Stimulated activated naive CD8-positive, alpha-beta T cell treated with anti-CD3 and anti-CD28 coated beads, Interleukin-15, amount 100 ng/mL, for 72 hours (primary cell): ENCODE measurements at regions not wholly inside any gene's neighbourhood (a gene's known extent, or its start where the extent isn't known, plus 50 kb on each side); places are given as distances from the start of the nearest gene placed in this dataset.
"Not testable (repeated sequence)": the region's sequence is repeated elsewhere in the genome, so short reads cannot be mapped to it uniquely, and the experiment has no call there.

ENCODE experiments used
- ATAC-seq: fragments of 150-1000 bp; cut with Tn5 transposase; 2 replicates; pipeline ENCODE4 v1.10.0; 2021; ENCODE audit warnings: mild to moderate bottlenecking, moderate library complexity
- DNase-seq, 2 donors: peaks; one replicate each; pipeline ENCODE4 v3.0.0; 2021 to 2022
- H3K27ac Mint-ChIP-seq, 2 donors: one replicate each; pipeline ENCODE4 v1.8.0; 2022; ENCODE audit warnings: mild to moderate bottlenecking in 2 of 2, mixed read lengths in 2 of 2, moderate library complexity in 2 of 2
- H3K27me3 Mint-ChIP-seq: one replicate; pipeline ENCODE4 v1.8.0; 2022; ENCODE audit warnings: mixed read lengths
- H3K4me1 Mint-ChIP-seq: one replicate; pipeline ENCODE4 v1.8.0; 2022; ENCODE audit warnings: mild to moderate bottlenecking, mixed read lengths
- H3K4me3 Mint-ChIP-seq, 2 donors: one replicate each; pipeline ENCODE4 v1.8.0; 2022; ENCODE audit warnings: mild to moderate bottlenecking in 2 of 2, mixed read lengths in 2 of 2, moderate library complexity in 1 of 2
- H3K9me3 Mint-ChIP-seq, 2 donors: one replicate each; pipeline ENCODE4 v1.8.0; 2022; ENCODE audit warnings: mixed read lengths in 2 of 2

DNA sequence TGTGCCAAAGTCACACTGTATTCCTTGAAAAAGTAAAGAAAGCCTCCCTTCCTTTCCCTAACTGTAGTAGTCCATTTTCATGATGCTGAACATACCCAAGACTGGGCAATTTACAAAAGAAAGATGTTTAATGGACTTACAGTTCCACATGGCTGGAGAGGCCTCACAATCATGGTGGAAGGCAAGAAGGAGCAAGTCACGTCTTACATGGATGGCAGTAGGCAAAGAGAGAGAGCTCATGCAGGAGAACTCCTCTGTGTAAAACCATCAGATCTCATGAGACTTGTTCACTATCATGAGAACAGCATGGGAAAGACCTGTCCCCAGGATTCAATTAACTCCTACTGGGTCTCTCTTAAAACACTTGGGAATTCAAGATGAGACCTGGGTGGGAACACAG lies 222.5 kb upstream of the NT5E start:
- H3K4me3 Mint-ChIP-seq, DNase-seq, H3K4me1 Mint-ChIP-seq, ATAC-seq, H3K27me3 Mint-ChIP-seq, H3K27ac Mint-ChIP-seq: not testable (repeated sequence)
- peaks cover 42 to 46% of the 10 kb centered on the region in 2 donors for H3K9me3 Mint-ChIP-seq

DNA sequence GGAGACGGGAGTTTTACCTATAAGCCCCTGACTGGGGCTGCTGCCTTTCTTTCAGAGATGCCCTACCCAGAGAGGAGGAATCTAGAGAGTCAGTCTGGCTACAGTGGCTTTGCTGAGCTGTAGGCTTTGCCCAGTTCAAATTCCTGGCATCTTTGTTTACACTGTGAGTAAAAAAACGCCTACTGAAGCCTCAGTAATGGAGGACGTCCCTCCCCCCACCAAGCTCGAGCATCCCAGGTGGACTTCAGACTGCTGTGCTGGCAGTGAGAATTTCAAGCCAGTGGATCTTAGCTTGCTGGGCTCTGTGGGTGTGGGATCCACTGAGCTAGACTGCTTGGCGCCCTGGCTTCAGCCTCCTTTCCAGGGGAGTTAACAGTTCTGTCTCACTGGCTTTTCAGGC lies 237.1 kb upstream of the NT5E start:
- not testable (repeated sequence) for H3K27ac Mint-ChIP-seq, H3K27me3 Mint-ChIP-seq, H3K4me1 Mint-ChIP-seq, ATAC-seq, DNase-seq, H3K4me3 Mint-ChIP-seq
- peaks cover 17 to 52% of the 10 kb centered on the region in 2 donors for H3K9me3 Mint-ChIP-seq

DNA sequence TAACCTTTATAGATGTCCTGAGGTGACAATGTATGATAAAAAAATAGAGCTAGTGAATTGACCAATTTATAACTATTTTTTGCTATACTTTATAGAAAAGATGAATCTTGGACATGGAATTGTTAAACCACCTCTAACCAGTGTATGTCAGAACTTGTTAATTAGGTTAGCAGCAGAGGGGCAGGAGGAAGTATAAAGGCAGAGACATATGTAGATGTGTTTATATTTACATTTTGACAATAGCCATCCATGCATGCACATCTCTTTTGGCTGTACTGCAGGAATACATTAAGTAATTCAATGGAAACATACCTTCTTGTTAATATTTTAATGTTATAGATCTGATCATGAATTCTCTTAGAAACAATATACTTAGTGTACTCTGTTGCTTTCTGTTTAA lies 254.6 kb upstream of the NT5E start:
- Mint-ChIP-seq H3K27me3 (no peaks in the 10 kb centered on the region), H3K4me3 (no peak overlapping the region), H3K9me3 (peaks cover 5 to 12% of the 10 kb centered on the region in 2 donors), H3K27ac (no peak overlapping the region), H3K4me1 (no peaks in the 10 kb centered on the region)
- ATAC-seq (no peak), DNase-seq (no peak)

DNA sequence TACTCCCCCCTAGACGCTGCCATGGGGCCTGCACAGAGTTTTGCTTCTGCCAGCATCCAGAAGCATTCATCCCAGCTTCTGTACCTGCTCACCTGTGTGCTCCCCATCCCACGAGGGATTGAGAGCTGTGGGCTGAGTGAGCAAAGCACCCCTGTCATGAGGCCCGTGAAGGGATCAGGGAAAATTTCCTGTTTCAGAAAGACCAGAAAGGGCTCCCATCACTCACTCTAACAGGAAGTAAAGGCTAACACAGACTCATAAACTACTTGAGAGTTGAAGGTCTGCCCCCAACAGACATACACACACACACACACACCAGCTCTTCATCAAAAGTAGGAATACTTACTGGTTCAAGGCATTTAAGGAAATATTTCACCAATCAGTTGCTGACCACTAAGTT lies 256.5 kb upstream of the NT5E start:
- H3K27me3 Mint-ChIP-seq, result no peaks in the 10 kb centered on the region
- no peak overlapping the region for H3K4me3 Mint-ChIP-seq
- peaks cover 5 to 18% of the 10 kb centered on the region in 2 donors for H3K9me3 Mint-ChIP-seq
- ATAC-seq (no peak), DNase-seq (no peak)
- no peaks in the 10 kb centered on the region for H3K4me1 Mint-ChIP-seq
- H3K27ac Mint-ChIP-seq, result no peak overlapping the region

DNA sequence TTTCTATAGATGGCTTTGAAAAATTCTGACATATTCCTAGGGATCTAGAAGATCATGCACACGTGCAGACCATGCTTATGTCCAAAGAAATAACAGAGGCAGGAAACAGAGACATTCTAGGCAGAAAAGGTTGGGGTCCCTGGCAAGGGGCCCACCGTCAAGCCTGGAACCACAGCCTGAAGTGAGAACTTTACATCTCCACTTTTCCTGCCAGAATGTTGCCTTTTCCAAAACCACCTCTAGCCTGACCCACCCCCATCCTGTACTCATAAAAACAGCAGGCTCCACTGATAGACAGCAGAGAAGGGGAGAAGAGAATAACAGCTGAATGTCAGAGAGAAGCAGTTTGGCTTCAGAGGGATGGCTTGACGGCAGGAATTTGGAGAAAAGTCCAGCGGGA lies 257.3 kb upstream of the NT5E start:
- no peaks in the 10 kb centered on the region for H3K27me3 Mint-ChIP-seq
- no peak overlapping the region for H3K27ac Mint-ChIP-seq
- no peak overlapping the region for H3K4me3 Mint-ChIP-seq
- H3K4me1 Mint-ChIP-seq, result no peaks in the 10 kb centered on the region
- ATAC-seq (no peak), DNase-seq (no peak)
- peaks cover 2 to 18% of the 10 kb centered on the region in 2 donors for H3K9me3 Mint-ChIP-seq

DNA sequence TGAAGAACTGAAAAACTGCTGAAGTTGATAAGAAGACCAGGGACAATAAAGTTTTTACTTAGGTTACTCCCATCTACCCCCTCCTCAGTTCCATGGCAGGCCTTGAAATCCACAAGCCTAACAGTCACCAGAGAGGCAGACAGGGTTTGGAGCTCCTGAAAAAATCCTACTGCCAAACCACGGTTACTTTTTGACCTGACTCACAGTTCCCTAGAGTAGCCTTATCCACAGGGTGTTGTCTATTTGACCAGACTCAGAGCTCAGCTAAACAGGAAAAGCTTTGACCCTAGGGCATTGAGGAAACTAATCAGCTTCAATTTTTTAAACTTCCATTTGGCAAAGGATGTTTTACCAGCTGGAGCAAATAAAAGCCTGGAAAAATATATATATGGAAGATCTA lies 257.7 kb upstream of the NT5E start:
- no peaks in the 10 kb centered on the region for H3K4me1 Mint-ChIP-seq
- ATAC-seq, result no peak

DNA sequence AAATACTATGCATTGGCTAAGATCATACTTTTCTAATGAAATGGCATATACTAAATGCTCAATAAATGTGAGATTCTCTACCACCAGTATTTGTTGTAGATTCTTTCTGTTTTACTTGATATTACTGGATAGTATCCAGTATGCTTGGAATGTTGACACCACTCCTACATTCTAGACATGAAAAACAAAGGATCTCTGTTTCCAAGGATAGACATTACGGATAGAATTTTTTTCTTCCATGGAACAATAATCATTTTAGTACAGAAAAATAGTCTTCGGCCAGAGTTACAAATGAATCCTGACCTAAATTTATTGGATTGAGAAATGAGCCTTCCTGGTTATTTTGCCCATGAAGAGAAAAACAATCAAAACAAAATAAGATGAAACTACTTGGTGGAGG lies 258.2 kb upstream of the NT5E start:
- Mint-ChIP-seq H3K9me3 (peaks cover 0 to 24% of the 10 kb centered on the region in 2 donors), H3K4me3 (no peak overlapping the region), H3K27me3 (no peaks in the 10 kb centered on the region), H3K4me1 (no peaks in the 10 kb centered on the region), H3K27ac (no peak overlapping the region)
- no peak for ATAC-seq
- no peak for DNase-seq

More for the DNA sequence above, 257.7 kb upstream of the NT5E start:
- Mint-ChIP-seq H3K9me3 (peaks cover 0 to 19% of the 10 kb centered on the region in 2 donors), H3K4me3 (no peak overlapping the region), H3K27ac (no peak overlapping the region), H3K27me3 (no peaks in the 10 kb centered on the region)
- DNase-seq, result no peak

DNA sequence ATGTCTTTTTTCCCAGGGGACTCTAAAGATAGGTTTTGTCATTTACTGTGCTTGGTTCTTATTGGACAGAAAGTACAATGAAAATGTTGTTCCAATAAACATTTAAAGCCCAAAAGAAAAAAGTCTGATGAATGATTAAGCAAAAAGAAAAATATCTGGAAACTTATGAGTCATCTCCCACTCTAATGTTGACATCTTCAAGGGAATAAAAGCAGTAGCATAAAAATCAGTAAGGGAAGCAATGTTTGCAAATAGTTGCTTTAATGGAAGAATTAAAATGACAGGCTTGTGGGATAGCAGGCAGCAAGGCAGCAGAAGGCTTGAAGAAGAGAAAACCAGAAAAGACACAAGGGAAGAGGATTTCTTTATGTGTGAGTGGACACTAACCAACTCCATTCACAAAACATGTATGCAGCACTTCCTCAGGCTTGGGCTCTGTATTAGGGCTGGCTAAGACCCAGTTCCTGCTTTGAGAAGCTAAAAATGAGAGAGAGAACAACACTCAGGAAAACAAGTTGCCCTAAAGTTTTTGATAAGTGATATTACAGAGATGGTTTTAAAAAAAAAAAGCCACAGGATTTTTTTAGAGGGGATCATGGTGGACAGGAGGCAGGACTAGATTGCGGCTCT lies 263.2 kb upstream of the NT5E start:
- Mint-ChIP-seq H3K4me1 (no peaks in the 10 kb centered on the region), H3K27me3 (no peaks in the 10 kb centered on the region), H3K4me3 (no peak overlapping the region), H3K27ac (no peak overlapping the region), H3K9me3 (peaks cover 0 to 18% of the 10 kb centered on the region in 2 donors)
- ATAC-seq, result no peak
- DNase-seq, result no peak

DNA sequence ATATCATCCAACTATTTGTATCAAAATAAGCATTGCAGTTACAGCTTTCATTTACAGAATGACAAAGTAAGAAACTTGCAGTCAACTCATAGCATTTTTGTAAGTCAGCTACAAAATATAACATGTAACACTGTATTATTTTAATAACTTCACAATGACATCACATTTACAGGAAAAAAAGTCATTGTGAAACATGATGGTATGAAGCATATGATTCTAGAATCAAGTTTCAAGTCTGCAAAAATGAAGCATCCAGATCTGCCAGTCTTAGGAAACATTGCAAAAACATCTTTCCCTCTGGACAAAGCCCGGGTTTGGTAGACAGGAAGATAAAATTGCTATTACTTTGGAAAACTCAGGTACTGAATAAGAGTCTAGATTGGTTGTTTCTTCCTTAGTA lies 263.9 kb upstream of the NT5E start:
- DNase-seq (no peak), ATAC-seq (no peak)
- Mint-ChIP-seq H3K27ac (no peak overlapping the region), H3K4me3 (no peak overlapping the region), H3K27me3 (no peaks in the 10 kb centered on the region), H3K4me1 (no peaks in the 10 kb centered on the region), H3K9me3 (peaks cover 0 to 18% of the 10 kb centered on the region in 2 donors)

DNA sequence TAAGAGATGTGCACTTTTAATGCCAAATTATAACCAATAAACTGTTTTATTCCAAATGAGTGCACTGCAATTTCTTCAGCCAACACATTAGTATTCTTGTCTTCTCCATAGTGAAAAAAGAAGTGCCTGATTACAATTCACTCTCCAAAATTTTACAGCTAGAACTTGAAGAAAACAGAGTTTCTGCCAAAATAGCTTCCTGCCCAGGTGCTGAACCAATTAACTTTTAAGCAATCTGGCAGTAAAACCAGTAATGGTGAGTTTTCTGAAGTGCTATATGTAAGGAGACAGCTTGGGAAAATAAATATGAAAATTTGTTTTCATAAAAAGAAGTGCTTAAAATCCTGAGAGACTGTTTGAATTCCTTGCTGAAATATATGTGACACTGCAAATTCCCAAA lies 266.0 kb upstream of the NT5E start:
- no peaks in the 10 kb centered on the region for H3K4me1 Mint-ChIP-seq
- no peaks in the 10 kb centered on the region for H3K27me3 Mint-ChIP-seq
- H3K4me3 Mint-ChIP-seq, result no peak overlapping the region
- H3K9me3 Mint-ChIP-seq, result peaks cover 0 to 7% of the 10 kb centered on the region in 2 donors
- no peak overlapping the region for H3K27ac Mint-ChIP-seq
- ATAC-seq (no peak), DNase-seq (no peak)

DNA sequence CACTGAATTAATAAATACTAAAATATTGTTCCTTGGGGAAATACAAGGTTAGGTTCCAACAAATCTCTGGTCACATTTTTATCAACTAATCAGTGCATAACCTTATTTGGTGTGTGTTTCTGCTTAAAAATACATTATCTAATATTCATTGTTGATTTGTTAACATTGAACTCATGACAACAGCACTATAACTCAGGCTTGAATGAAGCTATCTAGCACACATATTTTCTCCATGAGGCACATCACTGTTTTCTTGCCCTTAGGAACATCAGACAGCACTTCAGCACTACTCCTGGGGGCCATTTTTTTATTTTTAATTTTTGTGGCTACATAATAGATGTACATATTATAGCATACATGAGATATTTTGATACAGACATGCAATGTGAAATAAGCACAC lies 277.2 kb upstream of the NT5E start:
- Mint-ChIP-seq H3K27ac (no peak overlapping the region), H3K9me3 (peaks cover 0 to 14% of the 10 kb centered on the region in 2 donors), H3K27me3 (no peaks in the 10 kb centered on the region), H3K4me3 (no peak overlapping the region), H3K4me1 (no peaks in the 10 kb centered on the region)
- ATAC-seq, result no peak
- no peak for DNase-seq

DNA sequence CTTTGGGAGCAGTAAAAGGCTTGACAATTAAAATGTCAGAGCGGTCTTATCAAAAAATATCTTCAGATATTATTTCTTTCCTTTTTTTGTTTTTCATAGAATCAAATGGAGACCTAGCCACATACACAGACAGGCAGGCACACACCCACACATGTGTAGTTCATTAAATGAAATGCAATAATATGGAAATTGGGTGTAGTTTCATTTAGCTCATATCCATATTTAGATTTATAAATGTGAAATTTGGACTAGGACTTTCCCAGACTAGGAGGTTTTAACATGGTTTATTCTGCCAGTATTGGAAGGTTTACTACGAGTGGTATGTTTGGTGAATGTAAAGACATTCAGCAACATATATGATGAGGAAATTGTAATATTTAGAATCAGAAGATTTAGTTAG lies 277.7 kb upstream of the NT5E start:
- ATAC-seq, result no peak
- no peak for DNase-seq
- H3K4me3 Mint-ChIP-seq, result no peak overlapping the region
- H3K27me3 Mint-ChIP-seq, result no peaks in the 10 kb centered on the region
- H3K27ac Mint-ChIP-seq, result no peak overlapping the region
- H3K4me1 Mint-ChIP-seq, result no peaks in the 10 kb centered on the region
- peaks cover 0 to 14% of the 10 kb centered on the region in 2 donors for H3K9me3 Mint-ChIP-seq

DNA sequence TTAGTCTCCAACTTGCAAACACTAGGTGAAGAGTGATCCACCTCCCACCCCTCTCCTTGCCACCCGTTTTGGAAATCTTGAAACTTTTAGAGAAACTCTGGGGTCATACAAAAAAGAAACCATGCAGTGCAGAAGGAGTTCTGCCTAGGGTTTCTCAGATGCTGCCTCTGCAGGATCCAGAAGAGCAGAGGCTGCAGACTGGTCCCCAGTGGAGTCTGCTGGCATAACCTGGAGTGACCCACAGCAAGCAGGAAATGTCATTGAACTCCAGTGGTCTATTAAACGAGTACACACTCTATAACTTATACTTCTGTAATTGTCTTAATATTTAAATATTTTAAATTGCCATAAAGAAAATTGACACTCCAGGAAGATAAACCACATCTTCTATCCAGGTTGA lies 280.7 kb upstream of the NT5E start:
- no peak overlapping the region for H3K27ac Mint-ChIP-seq
- no peak overlapping the region for H3K4me3 Mint-ChIP-seq
- H3K27me3 Mint-ChIP-seq, result no peaks in the 10 kb centered on the region
- ATAC-seq, result no peak
- no peak for DNase-seq
- H3K4me1 Mint-ChIP-seq, result no peaks in the 10 kb centered on the region
- H3K9me3 Mint-ChIP-seq, result peaks cover 0 to under 1% of the 10 kb centered on the region in 2 donors

DNA sequence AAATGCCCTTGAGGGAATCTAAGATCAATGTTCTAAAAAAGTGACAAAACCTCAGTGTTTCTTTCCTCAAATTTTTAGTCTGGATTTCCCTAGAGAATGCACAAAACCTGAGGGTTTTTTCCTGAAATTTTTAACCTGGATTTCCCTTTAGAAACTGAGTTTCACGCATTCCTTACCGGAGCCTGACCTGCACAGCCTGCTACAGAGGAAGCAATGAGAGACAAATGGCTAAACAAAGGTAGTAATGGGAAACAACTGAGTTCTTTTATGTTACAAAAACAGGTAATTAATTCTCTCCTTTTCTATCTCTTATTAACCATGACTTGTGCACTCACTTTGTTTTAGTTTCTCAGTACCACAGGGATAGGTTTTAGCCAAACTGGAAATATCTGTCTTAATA lies 281.7 kb upstream of the NT5E start:
- no peak overlapping the region for H3K4me3 Mint-ChIP-seq
- H3K27me3 Mint-ChIP-seq, result no peaks in the 10 kb centered on the region
- DNase-seq (no peak), ATAC-seq (no peak)
- H3K27ac Mint-ChIP-seq, result no peak overlapping the region
- no peaks in the 10 kb centered on the region for H3K4me1 Mint-ChIP-seq
- no peaks in the 10 kb centered on the region for H3K9me3 Mint-ChIP-seq

DNA sequence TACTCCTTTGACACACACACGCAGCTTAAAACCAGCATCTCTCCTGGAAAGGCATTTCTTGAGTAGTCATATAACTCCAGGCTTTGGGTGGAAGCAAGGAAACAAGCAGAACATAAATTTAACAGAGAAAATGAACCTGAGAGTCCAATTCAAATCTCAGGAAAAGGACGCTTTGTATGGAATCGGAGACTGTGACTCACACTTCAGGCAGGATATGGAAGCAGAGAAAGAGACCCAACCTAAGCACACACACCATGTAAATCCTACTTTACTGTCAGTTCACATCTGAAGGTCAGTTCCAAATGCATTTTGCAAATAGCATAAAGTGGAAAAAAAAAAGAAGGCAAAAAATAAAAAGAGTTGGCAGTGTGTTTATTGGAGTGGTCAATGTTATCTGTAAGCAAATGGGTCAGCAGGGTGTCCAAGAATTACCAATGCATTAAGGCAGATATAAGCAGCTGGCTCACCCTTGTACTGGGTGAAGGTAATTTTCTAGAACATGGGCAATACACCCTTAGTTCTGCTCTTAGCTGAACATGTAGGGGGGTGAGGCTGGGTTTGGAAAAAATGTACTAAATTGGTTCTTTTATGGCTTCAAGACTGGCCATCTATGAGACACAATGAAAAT lies 283.7 kb upstream of the NT5E start:
- no peak for DNase-seq
- Mint-ChIP-seq H3K9me3 (no peaks in the 10 kb centered on the region), H3K4me3 (no peak overlapping the region), H3K27ac (no peak overlapping the region), H3K4me1 (no peaks in the 10 kb centered on the region), H3K27me3 (no peaks in the 10 kb centered on the region)
- no peak for ATAC-seq

DNA sequence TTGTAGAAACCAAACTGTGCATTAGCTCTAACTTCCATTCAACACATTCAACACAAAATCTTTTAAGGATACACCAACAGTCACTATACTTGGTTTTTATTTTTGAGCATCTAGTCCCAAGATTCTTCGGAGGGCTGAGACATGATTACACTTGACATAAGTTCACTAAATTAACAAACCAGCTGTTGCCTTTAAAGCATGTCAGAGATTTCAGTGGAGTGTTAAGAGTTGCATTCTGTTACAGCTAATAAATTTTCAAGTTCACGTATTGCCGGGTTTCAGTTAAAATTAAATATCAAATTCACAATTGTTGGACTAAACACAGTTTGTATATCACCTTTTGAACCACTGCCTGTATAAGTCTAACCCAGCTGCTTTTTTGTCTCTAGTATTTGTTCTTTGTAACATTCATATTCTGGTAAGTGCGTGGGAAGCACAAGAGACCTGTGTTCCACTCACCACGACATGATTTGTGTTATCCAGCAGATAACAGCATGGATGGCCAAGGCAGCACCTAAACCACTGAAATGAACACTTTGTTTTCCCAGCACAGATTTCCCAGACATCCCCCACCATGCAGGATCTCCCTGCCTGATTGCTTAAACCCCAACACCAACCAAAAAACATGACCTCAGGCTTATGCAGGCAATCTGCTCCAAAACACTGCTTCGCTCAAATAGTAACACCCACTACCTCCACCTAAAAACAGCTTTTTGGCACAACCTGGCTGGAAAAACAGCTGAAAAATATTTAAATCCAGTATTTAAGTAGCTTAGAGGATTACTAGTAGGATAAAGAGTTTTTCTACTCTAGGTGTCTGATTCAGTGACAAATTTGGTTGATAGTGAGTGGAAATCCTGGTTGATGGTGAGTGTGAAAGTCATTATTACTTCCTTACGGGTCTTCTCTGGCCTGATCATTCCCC lies 286.5 kb upstream of the NT5E start:
- Mint-ChIP-seq H3K27ac (peak overlapping the region in 1 of 2 donors; percentile 63), H3K27me3 (no peaks in the 10 kb centered on the region), H3K4me3 (no peak overlapping the region), H3K4me1 (no peaks in the 10 kb centered on the region), H3K9me3 (no peaks in the 10 kb centered on the region)
- ATAC-seq (no peak), DNase-seq (no peak)
